Vagina (tissue), 2 donors: ENCODE measurements at regions not wholly inside any gene's neighbourhood (a gene's known extent, or its start where the extent isn't known, plus 50 kb on each side); places are given as distances from the start of the nearest gene placed in this dataset.

Experiments used
- DNase-seq, 2 donors: peaks; one replicate each; pipeline ENCODE4 v3.0.0-alpha.2; 2017; ENCODE audit errors: extremely low spot score in 2 of 2
- H3K27ac ChIP-seq: fragments of 200-600 bp; sonication (generic); one replicate; pipeline ENCODE4 v1.5.1; 2019
- H3K27me3 ChIP-seq: fragments of 200-600 bp; sonication (generic); one replicate; pipeline ENCODE4 v1.5.1; 2019
- H3K36me3 ChIP-seq, 2 donors: fragments of 200-600 bp; sonication (generic); one replicate each; pipeline ENCODE4 v1.5.1; 2017 to 2019
- H3K4me1 ChIP-seq: fragments of 200-600 bp; sonication (generic); one replicate; pipeline ENCODE4 v1.5.1; 2019
- H3K4me3 ChIP-seq, 2 donors: fragments of 200-600 bp; sonication (generic); 1 replicate in 1 of 2; 2 replicates in 1 of 2; pipeline ENCODE4 v1.5.1; 2016 to 2019
- H3K9me3 ChIP-seq: fragments of 200-600 bp; sonication (generic); one replicate; pipeline ENCODE4 v1.5.1; 2019
- POLR2A ChIP-seq, 2 donors: fragments of 450-650 bp; IDR thresholded peaks; one replicate each; pipeline ENCODE4 v1.6.1; 2017; ENCODE audit warnings: antibody characterized with exemption in 2 of 2, mild to moderate bottlenecking in 2 of 2, moderate library complexity in 2 of 2
- POLR2AphosphoS5 ChIP-seq, 2 donors: sonication (generic); formaldehyde crosslinking; IDR thresholded peaks; one replicate each; pipeline ENCODE4 v1.9.0; 2017; ENCODE audit warnings: antibody characterized with exemption in 2 of 2, mild to moderate bottlenecking in 2 of 2, low read depth in 1 of 2; ENCODE audit not compliant: insufficient read depth in 1 of 2
- intact Hi-C: fragments of 100-400 bp; cut with DNase I; formaldehyde crosslinking; loops from one replicate; pipeline ENCODE4 v1.15.1; 2023
- TF ChIP-seq, protein P1 (sequence below), 3 experiments: fragments of 450-650 bp in 2 of 3; fragments of 200-600 bp in 1 of 3; sonication (generic) in 1 of 3; IDR thresholded peaks; one replicate each; pipeline ENCODE4 v1.5.1; 2017 to 2019; ENCODE audit warnings: antibody characterized with exemption in 3 of 3, mild to moderate bottlenecking in 2 of 3, moderate library complexity in 2 of 3

DNA sequence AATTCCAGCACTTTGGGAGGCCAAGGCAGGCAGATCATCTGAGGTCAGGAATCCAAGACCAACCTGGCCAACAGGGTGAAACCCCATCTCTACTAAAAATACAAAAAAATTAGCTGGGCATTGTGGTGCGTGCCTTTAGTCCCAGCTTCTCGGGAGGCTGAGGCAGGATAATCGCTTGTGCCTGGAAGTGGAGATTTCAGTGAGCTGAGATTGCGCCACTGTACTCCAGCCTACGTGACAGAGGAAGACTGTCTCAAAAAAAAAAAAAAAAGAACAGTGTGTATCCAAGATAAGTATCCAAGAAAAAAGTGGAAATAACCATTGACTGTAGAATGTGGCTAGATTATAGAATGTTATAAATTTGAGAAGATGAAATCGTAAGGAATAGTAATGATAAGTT is 142.1 kb downstream of the FAM124B start:
- DNase-seq = no peak
- no peaks in the 10 kb centered on the region for H3K9me3 ChIP-seq
- H3K36me3 ChIP-seq = no peaks in the 10 kb centered on the region
- TF ChIP-seq POLR2A (IDR thresholded peaks at IDR 0.05) = no peak
- TF ChIP-seq, protein P1, sequence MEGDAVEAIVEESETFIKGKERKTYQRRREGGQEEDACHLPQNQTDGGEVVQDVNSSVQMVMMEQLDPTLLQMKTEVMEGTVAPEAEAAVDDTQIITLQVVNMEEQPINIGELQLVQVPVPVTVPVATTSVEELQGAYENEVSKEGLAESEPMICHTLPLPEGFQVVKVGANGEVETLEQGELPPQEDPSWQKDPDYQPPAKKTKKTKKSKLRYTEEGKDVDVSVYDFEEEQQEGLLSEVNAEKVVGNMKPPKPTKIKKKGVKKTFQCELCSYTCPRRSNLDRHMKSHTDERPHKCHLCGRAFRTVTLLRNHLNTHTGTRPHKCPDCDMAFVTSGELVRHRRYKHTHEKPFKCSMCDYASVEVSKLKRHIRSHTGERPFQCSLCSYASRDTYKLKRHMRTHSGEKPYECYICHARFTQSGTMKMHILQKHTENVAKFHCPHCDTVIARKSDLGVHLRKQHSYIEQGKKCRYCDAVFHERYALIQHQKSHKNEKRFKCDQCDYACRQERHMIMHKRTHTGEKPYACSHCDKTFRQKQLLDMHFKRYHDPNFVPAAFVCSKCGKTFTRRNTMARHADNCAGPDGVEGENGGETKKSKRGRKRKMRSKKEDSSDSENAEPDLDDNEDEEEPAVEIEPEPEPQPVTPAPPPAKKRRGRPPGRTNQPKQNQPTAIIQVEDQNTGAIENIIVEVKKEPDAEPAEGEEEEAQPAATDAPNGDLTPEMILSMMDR (IDR thresholded peaks at IDR 0.05) = no peak
- no peak for TF ChIP-seq POLR2AphosphoS5 (IDR thresholded peaks at IDR 0.05; ENCODE audit: insufficient read depth in 1 of 2, low read depth in 1 of 2)
- intact Hi-C loops = no loop called here
- no peaks in the 10 kb centered on the region for H3K27me3 ChIP-seq
- no peak overlapping the region for H3K27ac ChIP-seq
- no peak overlapping the region for H3K4me3 ChIP-seq
- H3K4me1 ChIP-seq = peaks cover 6% of the 10 kb centered on the region

DNA sequence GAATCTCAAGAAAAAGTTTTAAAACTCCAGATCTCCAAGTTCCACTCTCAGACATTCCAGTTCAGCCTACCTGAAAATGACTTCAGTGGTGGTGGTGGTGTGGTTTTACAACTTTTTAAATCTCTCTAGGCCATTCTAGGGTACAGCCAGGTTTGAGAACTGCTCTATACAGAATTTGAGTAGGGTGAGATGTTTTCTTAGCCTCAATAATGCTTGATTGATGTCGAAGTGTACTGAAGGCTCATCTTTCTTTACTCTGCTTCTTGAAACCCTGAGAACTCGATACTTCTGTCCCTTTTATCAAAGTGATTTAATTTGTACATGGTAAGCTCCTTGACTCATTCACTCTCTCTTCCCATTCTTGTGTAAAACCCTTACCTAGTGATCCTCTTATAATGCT is 143.8 kb downstream of the FAM124B start:
- Histone ChIP-seq H3K4me3 (no peak overlapping the region), H3K36me3 (no peaks in the 10 kb centered on the region), H3K27ac (no peak overlapping the region), H3K4me1 (no peaks in the 10 kb centered on the region), H3K27me3 (no peaks in the 10 kb centered on the region), H3K9me3 (no peaks in the 10 kb centered on the region)
- DNase-seq = no peak
- TF ChIP-seq POLR2AphosphoS5 (IDR thresholded peaks at IDR 0.05; ENCODE audit: insufficient read depth in 1 of 2, low read depth in 1 of 2) = no peak
- no peak for TF ChIP-seq POLR2A (IDR thresholded peaks at IDR 0.05)
- TF ChIP-seq, protein P1 (IDR thresholded peaks at IDR 0.05) = no peak
- intact Hi-C loops = no loop called here

DNA sequence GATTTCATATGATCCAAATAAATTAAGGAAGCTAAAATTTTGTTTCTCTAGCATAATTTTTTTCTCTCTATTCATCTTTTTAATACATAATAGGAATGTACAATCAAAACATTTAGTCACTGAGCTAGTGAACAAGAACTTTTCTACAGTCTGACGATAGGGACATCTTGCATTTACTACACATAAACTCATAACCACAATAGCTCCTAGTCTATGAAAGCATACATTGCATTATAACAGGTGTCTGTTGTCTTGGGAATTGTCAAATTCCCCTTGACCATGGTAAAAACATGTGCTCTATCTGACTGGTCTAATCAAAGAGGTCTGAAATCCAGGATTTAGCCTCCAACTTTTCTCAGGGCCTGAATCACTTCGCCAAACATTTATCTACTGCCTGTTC is 144.8 kb downstream of the FAM124B start:
- no peak for DNase-seq
- Histone ChIP-seq H3K9me3 (no peaks in the 10 kb centered on the region), H3K27me3 (no peaks in the 10 kb centered on the region), H3K27ac (no peak overlapping the region), H3K4me1 (no peaks in the 10 kb centered on the region), H3K4me3 (no peak overlapping the region), H3K36me3 (no peaks in the 10 kb centered on the region)
- TF ChIP-seq, protein P1 (IDR thresholded peaks at IDR 0.05) = no peak
- no peak for TF ChIP-seq POLR2AphosphoS5 (IDR thresholded peaks at IDR 0.05; ENCODE audit: insufficient read depth in 1 of 2, low read depth in 1 of 2)
- no peak for TF ChIP-seq POLR2A (IDR thresholded peaks at IDR 0.05)
- intact Hi-C loops = no loop called here

DNA sequence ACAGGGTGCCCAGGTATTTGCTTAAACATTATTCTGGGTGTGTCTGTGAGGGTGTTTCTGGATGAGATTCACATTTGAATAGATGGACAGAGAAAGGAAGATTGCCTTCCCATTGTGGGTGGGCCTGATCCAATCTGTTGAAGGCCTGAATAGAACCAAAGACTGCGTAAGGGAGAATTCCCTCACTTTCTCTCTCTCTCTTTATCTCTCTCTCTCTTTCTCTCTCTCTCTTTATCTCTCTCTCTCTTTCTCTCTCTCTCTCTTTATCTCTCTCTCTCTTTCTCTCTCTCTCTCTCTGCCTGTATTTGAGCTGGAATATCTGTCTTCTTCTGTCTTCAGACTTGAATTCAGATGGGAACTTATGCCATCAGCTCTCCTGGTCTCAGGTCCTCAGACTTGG is 148.4 kb downstream of the FAM124B start:
- H3K27ac ChIP-seq = no peak overlapping the region
- H3K4me3 ChIP-seq = no peak overlapping the region
- TF ChIP-seq POLR2A (IDR thresholded peaks at IDR 0.05) (no peak), POLR2AphosphoS5 (IDR thresholded peaks at IDR 0.05; ENCODE audit: insufficient read depth in 1 of 2, low read depth in 1 of 2) (no peak)
- TF ChIP-seq, protein P1 (IDR thresholded peaks at IDR 0.05) = no peak
- no peaks in the 10 kb centered on the region for H3K36me3 ChIP-seq
- intact Hi-C loops = no loop called here
- H3K27me3 ChIP-seq = no peaks in the 10 kb centered on the region
- H3K4me1 ChIP-seq = no peaks in the 10 kb centered on the region
- H3K9me3 ChIP-seq = no peaks in the 10 kb centered on the region
- no peak for DNase-seq

DNA sequence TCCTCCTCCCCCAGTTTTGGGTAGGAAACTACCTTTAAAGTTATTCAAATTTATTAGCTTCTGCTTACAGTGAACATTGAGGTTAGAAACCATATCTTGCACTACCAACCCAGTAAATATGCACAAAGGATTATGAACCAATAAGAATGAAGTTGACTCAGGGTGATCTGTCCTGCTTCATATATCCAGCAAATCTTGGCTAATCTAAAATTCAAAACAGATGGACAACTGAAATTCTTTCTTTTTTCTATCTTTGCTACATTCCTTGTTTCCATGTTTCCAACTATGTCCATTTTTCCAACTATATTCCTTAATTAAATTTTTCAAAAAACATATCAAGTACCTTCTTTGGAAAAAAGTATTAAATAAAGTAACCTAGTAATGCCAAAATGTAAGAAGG is 149.3 kb downstream of the FAM124B start:
- TF ChIP-seq POLR2A (IDR thresholded peaks at IDR 0.05) (no peak), POLR2AphosphoS5 (IDR thresholded peaks at IDR 0.05; ENCODE audit: insufficient read depth in 1 of 2, low read depth in 1 of 2) (no peak)
- TF ChIP-seq, protein P1 (IDR thresholded peaks at IDR 0.05) = no peak
- DNase-seq = no peak
- Histone ChIP-seq H3K27me3 (no peaks in the 10 kb centered on the region), H3K4me1 (no peaks in the 10 kb centered on the region), H3K9me3 (no peaks in the 10 kb centered on the region), H3K36me3 (no peaks in the 10 kb centered on the region), H3K27ac (no peak overlapping the region), H3K4me3 (no peak overlapping the region)
- intact Hi-C loops = no loop called here
